GM18909 (cell line): ENCODE measurements at regions not wholly inside any gene's neighbourhood (a gene's known extent, or its start where the extent isn't known, plus 50 kb on each side); places are given as distances from the start of the nearest gene placed in this dataset.

Experiments
- ATAC-seq: cut with Tn5 transposase; IDR thresholded peaks from one replicate; pipeline ENCODE4 v1.9.1; 2021; ENCODE audit warnings: mild to moderate bottlenecking; ENCODE audit not compliant: unreplicated experiment, poor library complexity

DNA sequence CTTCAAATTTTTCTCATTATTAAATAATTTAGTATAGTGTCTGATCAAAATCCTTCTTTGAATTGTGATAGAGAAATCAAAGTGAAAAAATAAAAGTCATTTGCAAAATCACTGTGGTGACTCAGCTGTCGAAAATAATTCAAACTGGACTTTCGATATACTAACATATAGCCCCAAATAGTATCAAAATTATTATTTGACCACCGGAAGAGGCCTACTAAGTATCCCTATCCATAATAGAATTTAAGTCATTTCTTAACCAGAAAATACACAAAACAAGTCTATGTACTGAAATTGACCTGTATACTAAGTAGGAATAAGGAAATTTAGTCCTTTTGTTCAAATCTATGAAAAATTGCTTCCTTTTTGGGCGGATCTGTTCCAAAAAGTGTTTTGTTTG is 180.7 kb downstream of the MRPL39 start:
- ATAC-seq: no peak

DNA sequence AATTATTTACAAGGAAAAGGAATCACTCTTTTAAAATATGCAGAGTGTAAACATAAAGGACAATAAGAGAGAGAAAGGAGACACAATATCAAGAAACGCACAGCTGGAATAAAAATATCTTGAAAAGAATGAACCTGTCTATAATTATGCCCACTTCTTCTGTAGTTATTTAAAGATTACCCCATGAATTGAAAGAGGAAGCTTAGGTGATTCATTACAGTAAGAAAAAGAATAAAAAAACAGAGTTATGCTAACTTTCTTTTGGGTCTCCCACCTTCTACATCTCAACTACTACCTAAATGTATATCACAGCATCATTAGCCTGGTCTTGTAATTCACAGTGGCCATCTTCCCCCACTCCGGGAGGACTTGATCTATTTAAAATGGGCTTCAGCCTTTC is 182.1 kb downstream of the MRPL39 start:
- ATAC-seq: no peak

DNA sequence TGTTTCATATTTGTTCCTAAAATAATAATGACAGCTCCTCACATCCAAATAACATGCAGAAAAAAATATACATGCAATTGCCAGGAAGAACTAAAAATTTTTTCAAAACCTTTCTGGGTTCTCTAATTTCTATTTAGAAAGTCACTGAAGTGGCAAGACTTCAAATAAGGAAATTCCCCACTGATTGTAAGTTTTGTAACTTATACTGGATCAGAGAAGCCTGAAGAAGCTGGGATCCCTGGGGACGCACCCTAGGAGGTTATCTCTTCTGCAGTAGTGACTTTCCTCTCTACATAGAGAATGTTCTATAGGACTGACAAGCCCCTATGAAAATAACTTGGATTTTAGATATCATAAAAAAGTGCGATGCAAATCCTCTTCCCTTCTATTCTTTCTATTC is 182.6 kb downstream of the MRPL39 start:
- no peak for ATAC-seq

DNA sequence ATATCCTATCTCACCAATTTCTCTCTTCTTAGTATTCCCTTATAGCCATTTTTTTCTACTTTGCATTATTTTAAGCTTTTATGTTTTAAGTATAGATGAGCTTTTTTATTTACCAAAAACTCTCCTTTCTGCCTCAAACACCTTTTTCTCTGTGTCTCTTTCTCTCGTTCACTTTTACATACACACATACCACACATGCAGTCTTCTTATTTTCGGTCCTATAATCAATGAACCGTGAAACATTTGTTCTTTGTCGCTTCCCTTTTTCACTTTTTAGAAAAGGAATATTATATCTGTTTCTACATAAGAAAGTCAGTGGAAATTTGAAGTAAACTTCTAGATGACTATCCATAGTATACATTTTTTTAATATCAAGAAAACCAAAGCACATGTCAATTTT is 183.2 kb downstream of the MRPL39 start:
- no peak for ATAC-seq

DNA sequence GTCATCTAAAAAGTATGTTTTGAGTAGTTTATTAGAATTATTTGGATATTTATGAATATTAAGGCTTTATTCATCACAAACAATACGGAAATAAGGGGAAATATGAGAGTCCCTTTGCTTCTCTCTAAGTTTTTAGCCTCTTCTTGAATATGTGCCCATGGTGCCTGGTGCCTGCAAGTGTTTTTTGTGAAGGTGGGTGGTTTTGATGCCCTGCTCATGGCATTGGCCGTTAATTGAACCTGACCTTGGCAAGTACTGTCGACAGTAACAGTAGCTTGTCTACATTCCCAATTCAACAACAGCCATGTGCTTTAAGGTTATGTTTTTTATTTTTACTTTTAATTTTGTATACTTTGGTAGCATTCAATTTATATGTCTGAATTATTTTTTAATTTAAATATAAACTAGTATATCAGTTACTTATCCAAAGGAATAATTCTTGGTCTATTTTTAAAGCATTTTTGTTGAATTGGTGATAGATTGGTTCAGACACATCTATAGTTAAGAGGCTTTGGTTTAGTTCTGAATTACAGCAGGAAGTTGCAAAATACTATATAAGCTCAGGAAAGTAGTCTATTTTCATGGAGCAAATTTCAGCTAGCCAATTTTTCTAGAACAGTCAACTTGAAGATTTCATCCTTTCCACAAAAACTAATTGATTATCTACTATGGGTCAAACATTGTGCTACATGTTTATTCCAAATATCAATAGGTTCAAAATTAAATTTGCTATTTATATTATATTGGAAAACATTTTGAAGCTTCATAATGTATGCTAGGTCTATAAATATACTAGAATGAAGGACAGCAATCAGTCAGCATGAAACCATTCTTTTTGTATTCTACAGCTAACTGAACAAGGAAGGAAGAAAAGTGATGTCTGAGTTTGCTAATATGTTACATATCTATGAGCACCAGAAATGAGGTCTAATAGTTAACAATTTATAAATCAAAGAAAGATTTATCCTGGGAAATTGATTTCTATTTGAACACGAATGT is 184.4 kb downstream of the MRPL39 start:
- peak; percentile 33 for ATAC-seq

DNA sequence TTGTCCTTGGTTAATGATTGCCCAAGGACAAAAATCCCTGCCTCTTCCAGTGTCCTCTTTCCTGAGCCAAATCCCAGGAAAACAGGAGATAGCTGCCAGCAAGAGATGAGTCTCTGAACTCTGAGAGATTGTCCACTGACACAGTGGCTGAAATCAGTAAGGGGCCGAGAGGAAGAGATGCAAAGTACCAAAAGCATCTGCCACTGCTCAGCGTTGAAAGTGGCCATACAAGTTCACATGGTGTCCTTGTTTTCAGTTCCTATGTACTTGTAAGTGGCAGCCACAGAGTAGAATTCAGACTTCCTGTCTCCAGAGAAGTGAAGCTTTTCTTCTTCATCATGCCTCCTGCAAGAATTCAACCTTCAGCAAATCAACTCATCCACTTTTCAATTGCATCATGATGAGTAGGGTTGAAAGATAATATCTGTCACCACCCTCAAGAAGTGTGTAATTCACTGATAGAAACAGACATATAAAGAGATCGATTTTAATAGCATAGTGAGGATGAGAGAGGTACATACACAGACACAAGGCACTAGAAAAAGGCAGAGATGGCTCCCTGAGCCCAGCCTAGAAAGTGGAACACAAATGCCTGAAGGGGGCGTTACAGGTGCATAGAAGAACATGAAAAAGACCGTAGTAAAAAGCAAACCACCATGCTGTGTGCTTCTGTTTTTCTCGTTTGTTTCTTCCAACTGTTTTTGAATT is 185.8 kb downstream of the MRPL39 start:
- peak; percentile 76 for ATAC-seq

DNA sequence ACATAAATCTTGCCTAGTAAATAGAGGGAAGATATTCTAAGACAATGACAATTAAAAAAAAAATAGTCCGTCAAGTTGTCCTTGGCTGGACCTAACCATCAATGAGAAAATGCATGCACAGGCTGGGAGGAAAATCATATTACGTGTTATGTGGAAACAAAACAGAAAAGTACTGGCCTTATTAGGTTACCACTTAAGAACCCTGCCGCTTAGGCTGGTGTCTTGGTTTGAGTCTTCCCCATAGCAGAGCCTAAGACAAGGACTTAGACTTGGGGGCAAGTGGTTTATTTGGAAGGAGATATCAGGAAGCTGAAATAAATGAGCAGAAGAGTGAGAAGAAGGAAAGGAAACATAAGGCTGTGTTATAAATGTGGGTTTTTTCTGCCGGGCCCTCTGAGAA is 186.4 kb downstream of the MRPL39 start:
- ATAC-seq: no peak

DNA sequence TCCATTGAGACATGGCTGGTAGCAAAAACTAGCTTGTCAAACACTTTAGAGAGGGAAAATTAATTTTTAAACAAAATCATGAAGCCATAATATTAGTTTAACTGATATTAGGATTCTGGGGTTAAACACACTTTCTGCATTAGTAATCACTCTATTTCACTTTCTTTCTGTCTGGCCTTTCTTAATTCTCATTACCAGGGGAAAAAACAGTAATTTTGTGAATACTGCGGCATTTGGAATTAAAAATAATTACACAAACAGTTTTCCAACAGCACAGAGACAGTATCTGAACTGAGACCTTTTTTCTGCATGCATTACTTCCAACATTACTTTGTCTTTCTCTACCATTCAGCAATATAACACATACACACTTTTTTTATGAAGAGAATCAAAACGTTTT is 190.6 kb downstream of the MRPL39 start:
- no peak for ATAC-seq

DNA sequence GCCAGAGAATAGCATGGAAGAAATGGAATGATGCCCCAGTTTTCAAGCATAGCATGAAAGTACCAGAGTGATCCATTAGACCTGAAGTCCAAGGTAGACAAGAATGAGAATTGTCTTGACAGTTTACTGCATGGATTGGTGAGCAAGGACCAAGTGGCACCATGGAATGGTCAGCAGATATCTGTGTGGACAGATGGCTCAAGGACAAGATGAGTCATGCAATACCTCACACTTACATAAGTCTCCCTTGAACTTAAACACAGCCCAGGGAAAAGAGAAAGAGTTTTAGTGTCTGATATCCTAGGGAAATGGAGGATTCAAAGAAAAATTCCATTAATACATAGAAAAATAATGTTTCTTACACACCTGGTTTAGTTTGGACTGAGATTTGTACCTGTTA is 195.2 kb downstream of the MRPL39 start:
- no peak for ATAC-seq

DNA sequence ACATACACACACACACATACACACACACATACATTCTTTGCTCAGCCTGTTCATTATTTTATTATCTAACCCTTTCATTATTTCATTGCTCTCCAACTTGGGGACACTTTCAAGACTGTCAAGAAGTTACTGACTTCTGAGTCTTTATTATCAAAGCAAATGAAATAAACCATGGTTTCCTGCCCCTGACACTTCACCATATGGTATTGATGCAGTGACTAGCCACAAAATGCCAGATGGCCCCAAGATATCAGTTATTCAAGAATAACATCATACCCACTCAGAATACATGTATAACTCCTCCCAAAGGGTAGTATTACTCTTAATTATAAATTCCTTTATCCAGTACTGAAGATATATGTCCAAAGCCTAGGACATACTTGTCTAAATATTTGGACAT is 197.3 kb downstream of the MRPL39 start:
- ATAC-seq: no peak

DNA sequence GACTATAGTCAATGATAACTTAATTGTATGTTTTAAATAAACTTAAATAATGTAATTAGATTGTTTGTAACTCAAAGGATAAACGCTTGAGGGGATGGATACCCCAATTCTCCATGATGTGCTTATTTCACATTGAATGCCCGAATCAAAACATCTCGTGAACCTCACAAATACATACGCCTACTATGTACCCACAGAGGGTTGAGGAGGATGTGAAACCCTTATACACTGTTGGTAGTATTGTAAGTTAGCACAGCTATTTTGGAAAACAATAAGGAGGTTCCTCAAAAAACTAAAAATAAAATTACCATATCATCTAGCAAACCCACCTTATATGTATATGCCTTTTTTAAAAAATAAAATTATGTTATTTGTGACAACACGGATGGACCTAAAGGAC is 198.6 kb downstream of the MRPL39 start:
- no peak for ATAC-seq

DNA sequence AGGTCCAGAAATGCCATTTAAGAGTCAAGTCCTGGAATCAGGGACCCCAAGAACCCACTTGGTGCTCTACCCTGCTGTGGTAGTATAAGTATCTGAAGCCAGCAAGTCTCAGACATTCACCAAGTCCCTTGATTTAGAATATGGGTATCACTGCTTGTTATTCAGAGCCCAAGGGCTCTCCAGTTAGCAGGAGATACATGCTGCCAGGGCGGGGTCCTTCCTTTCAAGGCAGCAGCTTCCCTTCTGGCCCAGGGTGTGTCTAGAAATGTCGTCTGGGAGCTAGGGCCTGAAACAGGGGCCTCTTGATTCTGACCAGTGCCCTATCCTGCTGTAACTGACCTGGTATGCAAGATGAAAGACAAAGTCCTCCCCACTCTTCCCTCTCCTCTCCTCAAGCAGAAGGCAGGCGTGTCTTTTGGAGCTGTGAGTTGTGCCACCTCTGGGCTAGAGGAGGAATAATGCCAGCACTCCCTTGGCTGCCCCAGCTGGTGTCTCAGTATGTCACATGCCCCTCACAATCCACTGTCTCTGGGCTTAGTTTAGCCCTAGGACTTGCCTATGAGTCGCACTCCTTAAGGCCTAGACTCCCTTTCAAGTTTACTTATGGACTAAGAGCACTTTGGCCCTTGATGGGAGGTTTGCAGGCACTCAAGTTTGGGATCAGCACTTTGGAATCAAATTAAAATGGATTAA is 200.2 kb downstream of the MRPL39 start:
- ATAC-seq: no peak

DNA sequence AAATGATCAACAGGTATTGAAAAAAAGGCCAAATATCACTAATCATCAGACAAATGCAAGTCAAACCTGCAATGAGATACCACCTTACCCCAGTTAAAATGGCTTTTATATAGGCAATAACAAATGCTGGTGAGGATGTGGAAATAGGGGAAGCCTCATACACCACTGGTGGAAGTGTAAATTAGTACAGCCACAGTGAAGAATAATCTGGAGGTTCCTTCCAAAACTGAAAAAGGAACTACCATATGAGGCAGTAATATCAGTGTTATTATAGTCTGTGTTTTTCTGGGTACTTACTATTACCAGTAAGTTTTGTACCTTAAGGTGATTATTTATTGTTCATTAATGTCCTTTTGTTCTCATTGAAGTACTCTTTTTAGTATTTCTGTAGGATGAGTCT is 201.3 kb downstream of the MRPL39 start:
- no peak for ATAC-seq

DNA sequence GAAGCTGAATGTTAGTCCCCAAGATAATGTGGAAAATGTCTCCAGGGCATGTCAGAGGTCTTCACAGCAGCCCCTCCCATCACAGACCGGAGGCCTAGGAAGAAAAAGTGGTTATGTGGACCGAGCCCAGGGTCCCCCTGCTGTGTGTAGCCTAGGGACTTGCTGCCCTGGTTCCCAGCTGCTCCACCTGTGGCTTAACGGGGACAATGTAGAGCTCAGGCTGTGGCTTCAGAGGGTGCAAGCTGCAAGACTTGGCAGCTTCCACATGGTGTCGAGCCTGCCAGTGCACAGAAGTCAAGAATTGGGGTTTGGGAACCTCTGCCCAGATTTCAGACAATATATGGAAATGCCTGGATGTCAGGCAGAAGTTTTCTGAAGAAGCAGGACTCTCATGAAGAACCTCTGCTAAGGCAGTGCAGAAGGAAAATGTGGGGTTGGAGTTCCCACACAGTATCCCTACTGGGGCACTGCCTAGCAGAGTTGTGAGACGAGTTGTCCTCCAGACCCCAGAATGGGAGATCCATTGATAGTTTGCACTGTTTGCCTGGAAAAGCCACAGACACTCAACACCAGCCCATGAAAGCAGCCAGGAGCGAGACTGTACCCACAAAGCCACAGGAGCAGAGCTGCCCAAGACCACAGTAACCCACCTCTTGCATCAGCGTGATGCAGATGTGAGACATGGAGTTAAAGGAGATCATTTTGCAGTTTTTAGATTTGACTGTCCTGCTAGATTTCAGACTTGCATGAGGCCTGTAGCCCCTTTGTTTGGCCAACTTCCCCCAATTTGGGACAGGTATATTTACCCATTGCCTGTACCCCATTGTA is 204.9 kb downstream of the MRPL39 start:
- no peak for ATAC-seq

DNA sequence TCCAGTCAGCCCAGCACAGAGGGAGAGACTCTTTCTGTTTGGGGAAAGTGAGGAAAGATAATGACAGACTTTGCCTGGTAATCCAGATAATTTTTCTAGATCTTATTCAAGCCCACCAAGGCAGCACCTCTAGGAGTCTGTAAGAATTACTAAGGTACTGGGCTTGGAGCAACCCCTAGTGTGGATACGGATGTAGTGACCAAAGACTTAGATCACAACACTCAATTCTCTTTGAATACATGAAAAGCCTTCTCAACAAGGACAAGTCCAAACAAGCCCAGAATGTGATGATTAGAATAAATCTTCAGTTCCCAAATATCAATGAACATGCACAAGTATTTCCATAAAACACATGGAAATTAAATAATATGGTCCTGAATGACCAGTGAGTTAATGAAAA is 206.9 kb downstream of the MRPL39 start:
- ATAC-seq: no peak

DNA sequence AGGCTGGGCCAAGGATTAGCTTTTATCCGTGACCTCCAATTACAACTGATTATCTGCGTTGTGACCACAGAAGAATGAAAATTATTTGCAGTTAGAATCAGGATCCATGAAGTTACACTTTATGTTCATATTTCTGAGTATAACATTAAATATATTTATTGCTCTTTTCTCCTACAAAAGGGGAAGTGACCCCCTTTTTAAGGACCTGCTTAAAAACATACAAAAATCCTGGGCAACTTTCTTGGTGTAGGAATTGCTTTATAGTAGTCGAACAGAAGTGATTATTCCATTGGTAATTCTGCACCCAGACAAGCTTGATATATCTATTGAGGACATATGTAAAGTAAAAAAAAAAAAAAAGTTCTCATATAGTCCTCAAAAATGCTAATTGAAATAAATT is 208.7 kb downstream of the MRPL39 start:
- no peak for ATAC-seq

DNA sequence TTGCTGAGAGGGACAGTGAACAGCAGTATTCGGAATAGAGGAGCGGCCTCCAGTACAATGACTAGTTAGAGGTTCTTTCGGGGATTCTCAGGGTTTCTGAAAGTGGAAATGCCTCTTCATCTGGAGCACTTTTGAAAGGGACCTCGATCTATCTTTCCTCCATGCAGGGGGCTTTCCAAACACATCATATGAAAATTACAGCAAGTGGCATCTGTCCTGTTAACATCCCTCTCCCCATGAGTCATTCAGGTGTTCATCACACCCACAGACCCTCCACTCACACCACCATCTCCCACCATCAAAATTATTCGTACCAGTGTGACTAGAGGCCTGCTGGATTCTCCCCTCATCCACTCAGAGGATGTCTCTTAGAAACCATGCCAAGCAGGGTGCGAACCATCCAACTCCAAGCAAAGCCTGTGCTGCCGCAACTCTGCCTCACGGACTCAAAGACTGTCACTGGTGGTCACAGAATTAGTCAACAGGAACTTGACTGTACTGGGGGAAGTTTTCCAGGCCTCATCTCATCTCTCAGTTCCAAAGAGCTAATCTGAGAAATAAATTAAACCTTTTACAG is 211.1 kb downstream of the MRPL39 start:
- ATAC-seq: peak; percentile 94

DNA sequence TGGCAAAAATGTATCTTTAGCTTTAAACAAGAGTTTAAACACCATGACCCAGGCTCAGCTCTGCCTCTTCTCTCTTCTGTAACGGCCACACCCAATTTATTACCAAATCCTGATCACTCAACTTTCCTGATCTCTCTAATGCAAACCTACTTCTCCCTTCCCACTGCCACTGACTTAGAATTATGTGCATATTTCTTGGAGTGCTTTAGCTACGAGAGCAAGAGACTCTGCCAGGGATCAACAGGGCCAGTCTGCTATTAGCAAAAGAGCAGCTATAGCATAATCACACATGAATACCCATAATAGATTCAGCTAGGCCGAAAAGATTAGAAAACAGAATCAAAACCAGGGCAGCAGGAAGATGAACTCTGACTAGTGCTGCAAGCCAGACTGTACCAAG is 215.5 kb downstream of the MRPL39 start:
- ATAC-seq: no peak

DNA sequence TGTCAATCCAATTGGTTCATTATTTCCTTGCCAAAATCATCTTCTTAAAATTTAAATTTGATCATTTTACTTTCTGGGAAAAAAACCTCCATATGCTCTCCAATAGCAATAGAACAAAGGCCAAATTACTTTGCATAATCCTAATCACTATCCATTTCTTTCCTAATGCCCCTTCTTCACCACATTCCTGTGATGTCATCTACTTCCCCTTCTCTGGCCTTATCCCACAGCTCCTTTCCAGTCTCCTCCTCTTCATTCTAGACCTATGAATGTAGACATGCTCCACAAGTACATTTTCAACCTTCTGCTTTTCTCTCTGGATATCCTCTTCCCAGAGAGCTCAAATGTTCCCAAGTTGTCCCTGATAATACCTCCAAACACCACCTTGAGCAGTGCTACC is 216.6 kb downstream of the MRPL39 start:
- ATAC-seq: no peak

DNA sequence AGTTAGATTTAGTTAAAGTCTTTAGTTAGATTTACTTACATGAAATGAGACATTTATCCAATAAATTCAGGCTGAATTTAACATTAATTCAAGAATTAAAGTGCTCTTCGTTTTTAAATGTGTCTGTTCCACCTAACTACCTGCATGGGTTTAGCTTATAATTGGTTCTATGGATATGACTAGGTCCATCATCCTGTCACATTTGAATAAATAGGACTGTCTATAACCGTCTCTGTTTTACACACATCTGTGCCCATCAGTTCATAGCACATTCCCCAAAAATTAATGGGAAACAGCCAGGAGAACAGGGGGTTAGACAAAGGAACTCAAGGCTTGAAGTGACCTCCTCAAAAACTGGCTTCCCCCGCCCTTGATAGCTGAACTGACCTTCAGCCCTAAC is 219.6 kb downstream of the MRPL39 start:
- ATAC-seq: no peak
